ENCODE measurements at regions not wholly inside any gene's neighbourhood (a gene's known extent, or its start where the extent isn't known, plus 50 kb on each side); places are given as distances from the start of the nearest gene placed in this dataset.

- TF ChIP-seq POLR2A (IDR thresholded peaks at IDR 0.05), result no peak
- TF ChIP-seq, protein P1, sequence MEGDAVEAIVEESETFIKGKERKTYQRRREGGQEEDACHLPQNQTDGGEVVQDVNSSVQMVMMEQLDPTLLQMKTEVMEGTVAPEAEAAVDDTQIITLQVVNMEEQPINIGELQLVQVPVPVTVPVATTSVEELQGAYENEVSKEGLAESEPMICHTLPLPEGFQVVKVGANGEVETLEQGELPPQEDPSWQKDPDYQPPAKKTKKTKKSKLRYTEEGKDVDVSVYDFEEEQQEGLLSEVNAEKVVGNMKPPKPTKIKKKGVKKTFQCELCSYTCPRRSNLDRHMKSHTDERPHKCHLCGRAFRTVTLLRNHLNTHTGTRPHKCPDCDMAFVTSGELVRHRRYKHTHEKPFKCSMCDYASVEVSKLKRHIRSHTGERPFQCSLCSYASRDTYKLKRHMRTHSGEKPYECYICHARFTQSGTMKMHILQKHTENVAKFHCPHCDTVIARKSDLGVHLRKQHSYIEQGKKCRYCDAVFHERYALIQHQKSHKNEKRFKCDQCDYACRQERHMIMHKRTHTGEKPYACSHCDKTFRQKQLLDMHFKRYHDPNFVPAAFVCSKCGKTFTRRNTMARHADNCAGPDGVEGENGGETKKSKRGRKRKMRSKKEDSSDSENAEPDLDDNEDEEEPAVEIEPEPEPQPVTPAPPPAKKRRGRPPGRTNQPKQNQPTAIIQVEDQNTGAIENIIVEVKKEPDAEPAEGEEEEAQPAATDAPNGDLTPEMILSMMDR (IDR thresholded peaks at IDR 0.05), result no peak
Measured at GRCh38 chr9:106110483-106110882, 416.1 kb downstream of the TMEM38B start.
